ENCODE measurements at regions not wholly inside any gene's neighbourhood (a gene's known extent, or its start where the extent isn't known, plus 50 kb on each side); places are given as distances from the start of the nearest gene placed in this dataset.

- CTCF ChIA-PET = no interaction called here
- no peak for TF ChIP-seq ZNF398 (tag by site-specific recombination; IDR thresholded peaks at IDR 0.05)
- TF ChIP-seq ZXDB (tag by site-specific recombination; IDR thresholded peaks at IDR 0.05) = no peak
- no peak for TF ChIP-seq OSR2 (tag by site-specific recombination; IDR thresholded peaks at IDR 0.05)
- TF ChIP-seq FEZF1 (tag by site-specific recombination; IDR thresholded peaks at IDR 0.05) = no peak
- TF ChIP-seq ZNF747 (tag by site-specific recombination; IDR thresholded peaks at IDR 0.05) = no peak
- no peak for TF ChIP-seq ZSCAN4 (tag by site-specific recombination; IDR thresholded peaks at IDR 0.05)
- no peaks in the 10 kb centered on the region for H3K36me3 ChIP-seq (ENCODE audit: control insufficient read depth in 2 of 2, insufficient read depth in 1 of 2, low read length in 2 of 2)
Observed at GRCh38 chr6:23589811-23590210, 536.2 kb upstream of the NRSN1 start.

GRCh38 chr6:23590498-23591126, 535.4 kb upstream of the NRSN1 start:
- Histone ChIP-seq H3K4me1 (ENCODE audit: control insufficient read depth, insufficient read depth, low read length) (no peaks in the 10 kb centered on the region), H3K4me3 (ENCODE audit: low read depth, low read length) (no peak overlapping the region), H3K9me3 (ENCODE audit: control insufficient read depth, insufficient read depth, low read depth, low read length) (no peaks in the 10 kb centered on the region), H3K27ac (ENCODE audit: extremely low read depth, low read depth, low read length) (no peak overlapping the region), H3K36me3 (ENCODE audit: control insufficient read depth in 2 of 2, insufficient read depth in 1 of 2, low read length in 2 of 2) (no peaks in the 10 kb centered on the region)
- ChIA-PET POLR2A (no interaction called here), CTCF (no interaction called here)
- TF ChIP-seq ZNF394 (tag by site-specific recombination; IDR thresholded peaks at IDR 0.05; ENCODE audit: borderline replicate concordance) (no peak), ZNF311 (tag by site-specific recombination; IDR thresholded peaks at IDR 0.05; ENCODE audit: borderline replicate concordance) (no peak), KLF7 (tag by site-specific recombination; IDR thresholded peaks at IDR 0.05; ENCODE audit: borderline replicate concordance) (no peak), BCL6B (tag by site-specific recombination; IDR thresholded peaks at IDR 0.05) (no peak), ZNF626 (tag by site-specific recombination; IDR thresholded peaks at IDR 0.05) (no peak), KLF17 (tag by site-specific recombination; IDR thresholded peaks at IDR 0.05) (no peak), OSR2 (tag by site-specific recombination; IDR thresholded peaks at IDR 0.05) (no peak), ZNF585B (tag by site-specific recombination; IDR thresholded peaks at IDR 0.05) (no peak), ZNF777 (tag by site-specific recombination; IDR thresholded peaks at IDR 0.05; ENCODE audit: borderline replicate concordance) (no peak), ZBTB21 (tag by site-specific recombination; IDR thresholded peaks at IDR 0.05) (no peak), ZNF175 (tag by site-specific recombination; IDR thresholded peaks at IDR 0.05) (no peak), IKZF3 (tag by site-specific recombination; IDR thresholded peaks at IDR 0.05) (no peak), ZNF214 (tag by site-specific recombination; IDR thresholded peaks at IDR 0.05; ENCODE audit: borderline replicate concordance) (no peak)

More at GRCh38 chr6:23589811-23590210, 536.2 kb upstream of the NRSN1 start:
- Histone ChIP-seq H3K9me3 (ENCODE audit: control insufficient read depth, insufficient read depth, low read depth, low read length) (no peaks in the 10 kb centered on the region), H3K27ac (ENCODE audit: extremely low read depth, low read depth, low read length) (no peak overlapping the region), H3K4me3 (ENCODE audit: low read depth, low read length) (no peak overlapping the region), H3K4me1 (ENCODE audit: control insufficient read depth, insufficient read depth, low read length) (no peaks in the 10 kb centered on the region)
- POLR2A ChIA-PET = no interaction called here
